ENCODE measurements at regions not wholly inside any gene's neighbourhood (a gene's known extent, or its start where the extent isn't known, plus 50 kb on each side); places are given as distances from the start of the nearest gene placed in this dataset.

GRCh38 chr20:16946097-16946496, 197.9 kb downstream of the OTOR start:
- DNase-seq (ENCODE audit: low read depth in 2 of 2) = no peak

DNA sequence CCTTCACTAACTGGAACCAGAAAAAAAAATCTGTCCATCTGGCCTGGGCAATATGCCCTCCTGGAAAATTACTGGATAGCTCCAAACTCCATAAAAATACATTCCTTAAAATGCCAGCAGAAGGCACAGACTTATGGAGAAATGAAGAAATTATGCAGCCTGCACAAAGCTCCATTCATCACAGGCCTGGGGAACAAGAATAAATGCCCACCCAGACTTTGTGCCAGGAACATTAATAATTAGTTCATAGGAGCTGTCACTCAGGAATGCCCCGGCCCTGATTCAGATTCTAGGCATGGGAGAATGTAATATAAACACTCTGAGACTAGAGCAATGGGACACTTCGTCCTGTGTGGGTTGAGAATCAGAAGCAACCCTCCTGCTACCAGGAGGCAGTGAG, 199.3 kb downstream of the OTOR start:
- DNase-seq (ENCODE audit: low read depth in 2 of 2) = no peak

GRCh38 chr20:16951876-16952275, 203.7 kb downstream of the OTOR start:
- DNase-seq (ENCODE audit: low read depth in 2 of 2) = no peak

GRCh38 chr20:16952965-16953364, 204.8 kb downstream of the OTOR start:
- DNase-seq (ENCODE audit: low read depth in 2 of 2) = no peak

- DNase-seq (ENCODE audit: low read depth in 2 of 2) = no peak
Observed at GRCh38 chr20:16953858-16954257, 205.7 kb downstream of the OTOR start.

DNA sequence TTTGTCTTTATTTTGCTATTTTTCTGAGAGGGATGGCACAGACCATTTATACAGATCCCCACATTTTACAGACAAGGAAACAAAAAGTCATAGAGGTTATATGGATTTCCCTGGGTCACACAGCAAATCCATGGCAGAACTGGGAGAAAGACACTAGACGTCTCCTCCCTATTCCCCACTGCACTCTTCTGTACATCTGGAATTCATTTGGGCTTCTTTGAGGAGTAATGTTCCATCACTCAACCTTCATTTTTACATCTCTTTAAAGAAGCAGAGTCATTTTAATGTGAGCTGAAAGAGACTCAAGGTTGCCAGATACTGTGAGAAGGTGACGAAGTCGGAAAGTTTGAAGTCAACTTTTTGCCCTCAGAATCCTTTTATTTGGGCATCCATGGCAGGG, 207.3 kb downstream of the OTOR start:
- DNase-seq (ENCODE audit: low read depth in 2 of 2) = no peak

DNA sequence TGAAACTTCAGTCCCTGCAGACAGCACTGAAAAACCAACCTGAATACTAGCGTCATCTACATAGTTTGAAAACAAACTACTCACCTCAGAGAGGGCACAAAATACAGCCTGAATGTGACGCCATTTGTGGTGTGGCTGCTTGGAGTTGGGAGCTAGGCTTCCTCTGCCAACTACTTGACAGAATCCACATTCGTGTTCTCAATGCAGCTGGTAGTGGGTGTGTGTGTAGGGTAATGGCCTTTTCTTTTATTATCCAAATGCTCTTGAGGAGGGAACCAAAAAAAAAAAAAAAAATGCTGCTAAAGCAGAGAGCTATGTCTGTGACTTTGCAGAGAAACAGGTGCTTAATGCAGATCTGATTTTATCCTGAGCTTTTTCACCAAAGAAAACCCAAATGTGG, 207.8 kb downstream of the OTOR start:
- DNase-seq (ENCODE audit: low read depth in 2 of 2) = no peak

- no peak for DNase-seq (ENCODE audit: low read depth in 2 of 2)
Observed at GRCh38 chr20:16965401-16965800, 217.2 kb downstream of the OTOR start.

- no peak for DNase-seq (ENCODE audit: low read depth in 2 of 2)
Observed at GRCh38 chr20:16966276-16966880, 218.2 kb downstream of the OTOR start.

DNA sequence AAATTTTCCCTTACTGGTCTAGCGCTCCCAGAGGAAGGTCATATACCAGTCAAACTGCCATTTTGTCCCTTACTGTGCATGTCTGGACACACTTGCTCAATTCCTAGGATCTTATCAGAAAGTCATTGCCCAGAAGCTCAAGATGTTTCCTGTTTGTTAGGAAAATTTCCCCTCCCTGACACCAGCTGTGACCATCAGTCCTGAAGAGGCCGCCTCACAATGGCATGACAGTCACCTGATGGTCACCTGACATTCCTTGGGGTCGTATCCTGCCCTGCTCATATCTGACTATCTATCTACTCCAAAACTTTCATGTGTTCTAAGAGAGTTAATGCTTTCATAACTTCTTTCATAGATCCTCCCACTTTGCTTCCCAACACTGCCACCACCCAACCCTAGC, 219.9 kb downstream of the OTOR start:
- DNase-seq (ENCODE audit: low read depth in 2 of 2) = no peak

DNA sequence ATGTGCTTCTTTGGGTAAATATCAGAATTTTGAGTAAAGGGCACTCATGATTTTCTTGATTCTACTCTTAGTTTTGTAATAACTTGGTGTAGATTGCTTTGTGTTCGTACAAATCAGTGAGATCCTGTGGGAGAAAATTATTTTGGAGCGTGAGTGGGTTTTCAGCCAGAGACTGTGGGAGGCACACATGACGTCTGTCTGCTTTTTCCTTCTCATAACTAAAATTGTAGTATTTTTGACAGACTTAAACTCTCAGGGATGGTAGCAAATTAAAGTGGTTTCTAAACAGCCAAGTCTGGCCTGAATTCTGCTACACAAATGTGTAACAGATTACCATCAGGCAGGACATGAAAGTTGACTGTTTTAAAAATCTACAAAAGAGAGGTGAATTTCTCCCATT, 222.6 kb downstream of the OTOR start:
- DNase-seq (ENCODE audit: low read depth in 2 of 2) = no peak

- DNase-seq (ENCODE audit: low read depth in 2 of 2) = no peak
Observed at GRCh38 chr20:16974080-16974854, 226.1 kb downstream of the OTOR start.

- DNase-seq (ENCODE audit: low read depth in 2 of 2) = no peak
Observed at GRCh38 chr20:16974855-16975162, 226.7 kb downstream of the OTOR start.

- DNase-seq (ENCODE audit: low read depth in 2 of 2) = no peak
Observed at GRCh38 chr20:16975682-16976081, 227.5 kb downstream of the OTOR start.

GRCh38 chr20:16978497-16978896, 230.3 kb downstream of the OTOR start:
- no peak for DNase-seq (ENCODE audit: low read depth in 2 of 2)

DNA sequence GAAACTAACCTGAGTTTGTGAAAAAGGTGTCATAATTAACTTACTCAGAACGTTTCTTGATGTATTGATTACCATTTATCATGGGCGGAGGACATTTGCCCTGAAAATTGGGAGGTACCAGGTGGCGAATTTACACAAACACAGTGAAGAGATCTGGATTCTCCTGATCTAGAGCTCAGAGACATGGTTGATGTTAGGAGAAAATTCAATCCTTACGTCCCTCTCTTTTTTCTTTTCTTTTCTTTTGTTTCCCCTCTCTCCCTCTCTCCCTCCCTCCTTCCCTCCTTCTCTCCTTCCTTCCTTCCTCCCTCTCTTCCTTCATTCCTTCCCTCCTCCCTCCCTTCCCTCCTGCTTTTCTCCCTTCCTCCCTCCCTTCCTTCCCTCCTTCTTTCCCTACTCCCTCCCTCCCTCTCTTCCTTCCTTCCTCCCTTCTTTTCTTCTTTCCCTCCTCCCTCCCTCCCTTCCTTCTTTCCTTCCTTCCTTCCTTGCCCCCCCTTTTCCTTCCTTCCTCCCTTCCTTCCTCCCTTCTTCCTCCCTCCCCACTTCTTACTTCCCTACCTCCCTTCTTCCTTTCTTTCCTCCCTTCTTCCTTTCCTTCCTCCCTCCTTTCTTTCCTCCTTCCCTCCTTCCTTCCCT, 234.1 kb downstream of the OTOR start:
- no peak for DNase-seq (ENCODE audit: low read depth in 2 of 2)

GRCh38 chr20:16984481-16984880, 236.3 kb downstream of the OTOR start:
- DNase-seq (ENCODE audit: low read depth in 2 of 2) = no peak

DNA sequence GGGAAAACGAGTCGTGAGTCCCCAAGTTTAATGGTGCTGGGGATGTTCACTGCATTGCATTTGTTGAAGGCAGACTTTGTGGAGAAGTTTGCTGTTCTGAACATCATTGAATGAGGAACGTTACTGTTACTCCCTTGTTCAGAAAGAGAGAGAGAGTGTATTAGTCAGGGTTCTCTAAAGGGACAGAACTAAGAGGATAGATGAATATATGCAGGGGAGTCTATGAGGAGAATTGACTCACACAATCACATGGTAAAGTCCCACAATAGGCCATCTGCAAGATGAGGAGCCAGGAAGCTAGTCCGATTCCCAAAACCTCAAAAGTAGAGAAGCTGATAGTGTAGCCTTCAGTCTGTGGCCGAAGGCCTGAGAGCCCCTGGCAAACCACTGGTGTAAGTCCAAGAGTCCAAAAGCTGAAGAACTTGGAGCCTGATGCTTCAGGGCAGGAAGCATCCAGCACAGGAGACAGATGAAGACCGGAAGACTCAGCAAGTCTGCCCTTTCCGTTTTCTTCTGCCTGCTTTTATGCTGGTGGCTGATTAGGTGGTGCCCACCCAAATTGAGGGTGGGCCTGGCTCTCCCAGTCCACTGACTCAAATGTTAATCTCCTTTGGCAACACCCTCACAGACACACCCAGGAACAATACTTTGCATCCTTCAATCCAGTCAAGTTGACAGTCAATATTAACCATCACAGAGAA, 223.5 kb upstream of the PCSK2 start:
- DNase-seq (ENCODE audit: low read depth in 2 of 2) = no peak

- no peak for DNase-seq (ENCODE audit: low read depth in 2 of 2)
Observed at GRCh38 chr20:17010181-17010580, 216.7 kb upstream of the PCSK2 start.

DNA sequence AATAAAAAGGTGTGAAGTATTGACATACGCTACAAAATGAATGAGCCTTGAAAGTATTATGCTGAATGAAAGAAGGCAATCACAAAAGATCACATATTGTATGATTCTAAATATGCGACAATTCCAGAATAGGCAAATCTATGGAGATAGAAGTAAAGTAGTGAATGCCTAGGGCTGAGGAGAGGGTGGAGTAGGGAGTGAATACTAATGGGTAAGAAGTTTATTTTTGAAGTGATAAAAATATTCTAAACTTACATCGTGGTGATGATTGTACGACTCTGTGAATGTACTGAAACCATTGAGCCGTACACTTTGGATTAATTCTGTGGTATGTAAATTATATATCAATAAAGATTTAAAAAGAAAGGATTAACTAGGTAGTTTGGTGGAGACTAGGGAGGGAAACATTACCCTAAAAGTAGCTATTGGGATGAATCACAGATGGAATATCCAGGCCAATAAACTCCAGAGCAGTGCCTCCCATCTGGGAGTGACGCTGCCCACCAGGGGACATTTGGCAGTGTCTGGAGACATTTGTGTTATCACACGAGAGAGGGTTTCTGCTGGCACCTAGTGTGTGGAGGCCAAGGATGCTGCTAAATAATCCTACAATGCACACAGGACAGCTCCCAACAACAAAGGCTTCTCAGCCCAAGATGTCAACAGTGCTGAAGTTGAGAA, 214.2 kb upstream of the PCSK2 start:
- DNase-seq (ENCODE audit: low read depth in 2 of 2) = no peak

DNA sequence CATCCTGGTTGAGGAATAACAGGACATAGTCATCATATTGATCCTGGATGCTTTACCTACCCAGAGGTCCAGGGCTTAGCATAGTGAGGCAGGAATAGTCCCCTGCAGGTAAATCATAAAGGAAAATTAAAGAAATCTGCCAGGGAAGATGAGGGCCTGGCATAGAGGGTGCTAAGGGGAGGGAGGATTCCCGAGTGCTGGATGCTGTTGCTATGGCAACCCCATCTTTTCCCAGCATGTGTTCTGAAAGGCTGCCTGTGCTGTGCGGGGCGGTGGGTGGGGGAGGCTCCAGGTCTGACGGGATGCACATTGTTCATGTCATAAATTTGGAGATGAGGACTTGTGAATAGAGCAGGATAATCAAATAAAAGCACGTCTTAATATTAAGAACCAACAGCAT, 212.6 kb upstream of the PCSK2 start:
- DNase-seq (ENCODE audit: low read depth in 2 of 2) = no peak

DNA sequence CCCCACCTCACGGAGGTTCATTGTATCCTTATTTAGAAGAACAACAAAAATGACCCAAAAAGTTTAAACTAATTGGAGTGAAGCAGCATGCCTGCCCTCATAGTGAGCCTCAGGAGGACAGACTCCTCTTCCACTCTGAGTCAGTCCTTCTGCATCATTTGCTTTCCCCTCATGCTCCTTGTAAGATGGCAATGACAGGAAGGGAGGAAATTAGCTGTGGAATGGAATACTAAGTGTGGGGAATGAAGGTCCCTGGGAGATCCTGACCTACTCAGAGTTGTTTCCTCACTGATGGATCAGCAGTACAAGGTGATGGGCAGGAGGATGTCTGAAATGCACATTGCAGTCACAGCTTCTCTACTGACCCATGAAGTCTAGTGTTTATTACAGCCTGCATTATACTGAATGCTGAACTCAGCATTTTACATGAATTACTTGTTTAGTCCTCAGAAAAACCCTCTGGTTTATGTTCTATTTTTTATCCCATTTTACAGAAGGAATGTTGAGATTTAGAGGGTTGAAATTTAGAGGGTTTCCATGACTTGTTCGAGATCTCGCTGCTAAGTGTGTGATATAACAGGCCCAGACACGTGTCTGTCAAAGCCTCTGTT, 212.0 kb upstream of the PCSK2 start:
- no peak for DNase-seq (ENCODE audit: low read depth in 2 of 2)

All from stimulated activated CD4-positive, alpha-beta T cell treated with anti-CD3 and anti-CD28 coated beads, Interleukin-4, amount 100 ng/mL, for 48 hours (primary cell).